Right hindlimb (tissue), 1 donor: ENCODE measurements at regions not wholly inside any gene's neighbourhood (a gene's known extent, or its start where the extent isn't known, plus 50 kb on each side); places are given as distances from the start of the nearest gene placed in this dataset.
A peak's percentile ranks its signal among the peaks of the same experiment; 100 is the strongest.
"Not testable (repeated sequence)": the region's sequence is repeated elsewhere in the genome, so short reads cannot be mapped to it uniquely, and the experiment has no call there.

Experiments used
- DNase-seq: peaks from one replicate; pipeline ENCODE4 v3.0.0-alpha.2; 2018

DNA sequence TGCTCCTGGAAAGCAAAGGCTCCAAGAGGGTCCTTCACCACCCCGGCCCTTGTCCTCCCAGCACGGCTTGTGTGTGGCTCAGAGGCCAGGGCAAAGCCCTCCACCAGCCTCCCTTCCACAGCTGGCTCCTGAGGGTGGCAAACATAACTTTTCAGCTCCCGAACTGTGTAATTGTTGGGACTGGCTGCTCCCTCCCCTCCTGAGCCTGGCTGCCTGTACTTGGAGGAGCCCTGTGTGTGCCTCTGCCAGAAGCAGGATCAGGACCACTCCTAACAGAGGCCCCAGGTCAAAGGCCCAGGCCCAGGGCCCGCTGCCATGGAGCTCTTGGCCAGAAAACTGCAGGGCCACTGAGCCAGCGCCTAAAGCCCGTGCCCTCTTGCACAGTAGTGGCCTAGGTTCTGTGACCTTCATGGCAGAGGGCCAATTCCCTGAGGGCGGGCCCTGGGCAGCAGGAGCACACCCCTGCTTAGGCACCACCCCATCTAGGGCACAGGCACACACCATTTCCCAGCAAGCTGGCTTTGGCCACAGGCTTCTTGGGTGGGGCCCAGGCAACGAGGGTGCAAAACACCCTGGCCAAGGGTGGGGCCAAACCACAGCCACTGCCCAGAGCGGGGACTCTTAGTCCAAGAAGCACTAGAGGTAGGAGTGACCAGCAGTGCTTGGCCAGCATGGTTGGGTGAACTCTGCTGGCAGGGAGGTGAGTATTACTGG is 201.2 kb downstream of the TBC1D2B start:
- DNase-seq, result peak; percentile 60

DNA sequence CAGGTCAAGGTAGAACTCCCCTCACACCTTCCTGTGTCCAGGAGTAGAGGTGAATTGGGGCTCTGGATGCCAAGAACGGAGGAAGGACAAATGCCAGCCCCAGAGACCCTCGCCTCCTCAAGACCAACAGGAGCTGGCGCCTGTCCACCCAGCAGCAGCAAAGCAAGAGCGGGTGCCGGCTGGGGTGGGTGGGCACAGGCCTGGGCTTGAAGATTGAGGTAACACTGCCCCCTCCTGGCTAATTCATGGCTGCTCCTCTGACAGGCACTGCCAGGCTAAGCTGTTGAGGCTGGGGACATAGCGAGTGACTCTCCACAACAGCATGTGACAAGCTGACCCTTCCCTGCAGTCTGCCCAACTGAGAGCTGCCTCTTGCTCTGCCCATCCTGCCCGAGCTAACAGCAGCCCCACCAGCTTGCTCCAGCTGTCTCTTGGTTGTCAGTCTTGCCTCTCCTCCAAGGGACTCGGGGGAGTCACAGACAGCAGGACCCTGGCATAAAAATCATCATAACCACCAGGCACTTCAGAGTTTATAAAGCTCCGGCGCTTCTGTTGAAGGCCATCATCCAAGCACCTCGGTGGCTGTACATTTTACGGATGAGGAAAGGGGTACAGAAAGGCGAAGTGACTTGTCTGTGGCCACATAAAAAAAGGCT is 202.3 kb downstream of the TBC1D2B start:
- peak; percentile 74 for DNase-seq

DNA sequence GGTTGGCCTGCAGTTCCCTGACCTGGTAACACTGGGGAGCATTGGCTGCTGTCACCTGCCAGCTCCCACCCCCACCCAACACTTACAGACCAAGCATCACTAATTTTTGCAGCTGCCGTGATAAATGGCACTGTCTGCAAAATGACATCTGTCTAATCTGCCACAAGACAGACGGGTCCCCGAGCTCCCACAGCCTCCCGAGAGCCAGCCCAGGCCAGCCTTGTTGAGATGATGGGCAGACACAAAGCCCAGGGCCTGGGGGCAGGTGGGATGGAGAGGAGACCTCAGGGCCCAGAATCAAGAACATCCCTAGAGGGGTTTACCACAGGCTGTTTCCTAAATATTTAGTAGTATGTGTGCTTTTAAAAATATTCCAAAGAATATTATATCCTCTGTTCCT is 203.4 kb downstream of the TBC1D2B start:
- no peak for DNase-seq

DNA sequence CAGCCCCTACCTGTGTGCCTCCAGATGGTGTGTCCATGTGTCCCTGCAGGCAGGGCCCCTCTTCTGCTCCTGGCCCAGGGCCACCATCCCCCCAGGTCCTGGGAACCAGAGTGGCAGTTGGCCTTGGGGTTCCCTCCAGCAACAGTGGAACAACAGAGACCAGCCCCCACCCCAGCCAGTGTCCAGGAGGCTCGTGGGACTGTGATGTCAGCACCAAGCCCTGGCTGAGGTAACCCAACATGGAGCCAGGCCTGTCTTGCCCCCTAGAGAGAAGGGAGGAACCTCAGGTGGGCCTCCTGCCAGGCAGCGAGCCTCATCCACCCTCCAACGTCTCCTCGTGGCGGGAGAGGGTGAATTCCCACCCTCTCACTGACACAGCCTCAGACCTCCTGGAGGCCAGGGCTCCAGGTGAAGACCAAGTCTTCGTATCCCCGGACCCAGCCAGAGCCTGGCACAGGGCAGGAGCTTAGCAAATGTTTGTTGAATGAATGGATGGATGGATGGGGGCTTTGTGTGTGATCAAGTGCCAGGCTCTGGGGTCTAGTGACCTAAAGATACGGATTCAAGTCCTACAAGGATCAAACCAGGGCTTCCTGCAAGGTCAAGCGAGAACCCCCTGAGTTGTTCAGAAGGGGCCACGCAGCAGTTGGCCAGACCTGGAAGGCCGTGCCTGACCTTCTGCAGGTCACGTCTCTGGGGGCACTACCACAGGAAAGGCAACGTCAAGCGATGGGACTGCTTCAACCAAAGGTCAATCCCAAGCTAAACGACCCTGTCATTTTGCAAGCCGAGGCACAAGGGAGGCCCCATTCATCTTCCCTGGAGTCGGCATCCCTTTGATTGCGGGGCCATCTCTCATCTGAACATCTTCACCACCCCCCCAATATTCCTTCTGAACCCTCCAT is 204.7 kb downstream of the TBC1D2B start:
- not testable (repeated sequence) for DNase-seq

DNA sequence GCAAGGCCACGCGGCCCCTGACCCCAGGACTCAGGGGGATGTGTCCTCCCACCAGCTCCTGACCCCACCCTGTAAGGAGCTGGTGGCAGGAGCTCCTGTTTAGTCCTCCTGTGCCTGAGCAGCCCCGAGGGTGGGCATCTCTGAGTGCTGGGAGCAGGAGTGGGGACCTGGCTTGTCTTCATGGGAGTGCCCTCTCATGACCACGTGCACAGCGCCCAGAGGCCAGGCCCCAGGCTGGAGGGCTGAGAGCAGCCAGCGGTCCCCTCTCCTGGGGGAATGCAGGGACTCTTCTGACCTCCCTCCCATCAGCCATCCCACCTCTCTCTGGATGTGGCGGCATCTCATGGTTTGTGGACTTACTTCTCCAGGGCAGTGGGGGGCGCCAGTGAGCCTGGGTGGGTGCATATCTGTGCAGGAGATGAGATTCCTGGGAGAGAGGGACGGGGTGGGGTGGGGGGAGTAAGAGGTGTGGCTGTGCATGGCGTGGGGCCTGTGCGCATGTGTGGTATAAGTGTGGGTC is 205.6 kb downstream of the TBC1D2B start:
- DNase-seq, result peak; percentile 15

DNA sequence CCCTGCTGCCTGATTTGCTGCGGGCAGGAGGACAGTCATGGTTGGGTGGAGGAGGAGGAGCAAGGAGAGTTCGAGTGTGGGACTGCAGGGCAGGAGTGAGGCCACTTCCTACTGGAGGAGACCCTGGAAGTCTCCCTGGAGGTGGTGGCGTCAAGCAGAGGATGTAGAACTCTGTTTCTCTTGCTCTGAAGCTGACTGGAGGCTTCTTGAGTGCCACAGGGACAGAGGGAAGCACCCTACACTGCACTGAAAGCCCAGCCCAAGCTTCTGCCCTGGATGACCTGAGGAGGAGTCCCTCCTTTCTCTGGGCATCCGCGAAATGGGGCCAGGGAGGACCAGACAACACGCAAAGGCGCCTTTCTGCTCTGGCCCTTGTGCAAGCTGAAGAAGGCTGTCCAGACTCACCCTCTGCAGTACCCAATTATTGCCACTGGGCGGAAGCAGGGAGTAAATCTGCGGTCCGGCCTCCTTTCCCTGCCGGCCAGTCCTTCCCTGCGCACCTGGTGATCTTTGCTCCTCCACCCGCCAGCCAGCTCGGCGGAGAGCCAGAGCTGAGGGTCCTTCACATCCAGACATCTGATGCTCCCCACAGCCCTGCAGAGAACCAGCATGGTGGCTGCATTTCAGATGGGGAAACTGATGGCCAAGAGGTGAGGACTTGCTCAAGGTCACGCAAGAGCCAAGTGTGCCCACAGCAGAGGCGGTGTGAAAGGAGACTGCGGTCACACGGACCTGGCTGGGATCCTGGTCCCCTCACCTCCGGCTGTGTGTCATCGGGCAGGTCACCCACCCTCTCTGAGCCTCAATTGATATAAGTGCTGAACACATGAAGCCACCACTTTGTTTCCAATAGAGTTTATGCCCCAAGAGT is 207.1 kb downstream of the TBC1D2B start:
- peak; percentile 71 for DNase-seq

DNA sequence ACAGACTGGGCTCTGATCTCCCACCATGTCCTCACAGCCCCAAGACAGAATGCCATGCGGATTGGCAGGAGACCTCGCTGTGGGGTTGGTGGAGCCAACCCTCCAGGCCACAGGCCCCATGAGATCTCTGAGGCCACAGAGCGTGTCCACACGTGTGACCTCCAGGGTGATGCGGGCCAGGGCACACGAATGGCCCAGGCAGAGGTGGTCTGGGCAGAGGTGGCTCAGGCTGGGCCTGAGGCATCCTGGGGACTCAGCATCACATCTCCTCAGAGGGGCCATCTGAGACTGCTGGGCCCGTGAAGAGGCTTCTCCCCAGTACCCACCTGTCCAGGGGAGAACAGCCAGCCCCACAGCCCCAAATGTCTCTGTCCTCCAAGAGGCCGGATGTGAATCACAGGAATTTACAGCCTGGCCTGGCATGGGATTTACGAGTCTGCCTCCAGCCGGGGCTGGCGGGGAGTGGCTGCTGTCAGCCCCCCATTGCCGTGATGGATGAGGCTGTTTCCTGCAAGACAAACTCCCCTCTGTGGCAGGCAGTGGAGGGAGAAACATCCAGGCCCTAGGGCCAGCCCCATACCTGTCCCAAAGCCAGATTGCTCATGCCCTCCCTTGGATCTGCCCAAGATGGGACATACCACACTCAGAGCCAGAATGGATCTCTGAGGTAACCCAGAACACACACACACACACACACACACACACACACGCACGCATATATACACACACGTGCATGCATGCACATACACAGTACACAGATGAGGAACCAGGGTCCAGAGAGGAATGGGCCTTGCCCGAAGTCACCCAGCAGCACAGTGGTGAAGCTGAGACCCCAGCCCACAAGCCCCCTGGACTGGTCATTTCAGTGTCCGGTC is 208.3 kb downstream of the TBC1D2B start:
- peak; percentile 39 for DNase-seq

DNA sequence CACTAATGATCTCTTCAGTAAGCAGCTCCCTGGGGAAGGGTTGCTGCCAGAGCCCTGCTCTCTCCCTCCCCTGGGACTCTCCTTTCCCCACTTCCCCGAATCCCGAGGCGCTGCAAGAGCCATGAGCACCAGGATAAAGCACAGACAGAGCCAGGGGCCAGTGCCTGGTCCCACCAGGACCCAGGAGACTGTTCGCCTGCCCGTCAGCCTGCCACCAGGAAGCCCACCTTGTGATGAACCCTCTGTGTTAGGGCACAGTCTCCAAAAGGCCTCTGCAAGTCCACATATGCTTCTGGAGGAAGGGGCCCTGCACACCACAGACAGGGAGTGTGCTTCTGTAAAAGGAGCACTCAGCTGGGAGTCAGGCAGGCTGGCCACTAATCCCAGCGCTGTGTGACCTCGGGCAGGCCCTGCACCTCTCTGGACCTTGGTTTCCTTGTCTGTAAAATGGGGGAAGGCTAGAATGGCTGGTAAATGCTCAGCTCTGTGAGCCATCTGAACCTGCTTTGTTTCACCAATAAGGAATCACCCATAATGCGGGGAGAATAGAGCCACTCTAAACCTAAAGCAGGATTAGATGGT is 209.4 kb downstream of the TBC1D2B start:
- DNase-seq, result peak; percentile 10

DNA sequence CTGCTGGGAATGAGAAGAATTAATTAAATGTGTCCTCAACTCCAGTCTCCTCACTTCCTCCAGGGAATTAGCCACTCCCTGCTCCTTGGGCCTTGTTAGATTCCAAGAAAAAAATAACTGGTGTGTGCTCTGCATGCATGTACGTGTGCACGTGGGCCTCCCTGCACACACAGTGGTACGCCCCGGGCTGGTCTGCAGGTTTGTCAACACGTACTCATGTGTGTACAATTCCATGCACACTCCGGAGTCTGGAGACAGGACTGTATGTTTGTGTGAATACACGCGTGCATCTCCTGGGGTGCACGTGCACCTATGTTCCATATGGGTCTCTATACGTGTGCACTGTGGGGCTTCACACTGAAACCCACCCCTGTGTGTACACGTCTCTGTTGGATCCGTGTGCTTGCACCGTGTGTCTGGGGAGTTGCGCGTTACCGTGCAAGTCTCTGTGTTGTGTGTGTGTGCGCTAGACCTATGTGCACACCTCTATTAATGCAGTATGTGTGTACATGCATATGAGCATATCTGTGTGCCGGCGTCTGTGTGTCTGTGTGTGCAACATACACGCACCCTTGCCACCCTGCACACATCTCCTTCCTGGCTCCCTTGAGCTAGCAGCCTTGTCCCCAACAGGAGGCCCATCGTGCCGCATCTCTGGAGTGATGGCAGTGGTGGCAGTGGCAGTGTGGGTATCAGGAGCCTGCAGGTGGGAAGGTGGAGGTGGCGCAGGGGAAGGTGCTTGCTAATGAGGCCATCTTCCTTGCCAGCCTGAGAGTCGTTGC is 210.1 kb downstream of the TBC1D2B start:
- DNase-seq, result no peak

DNA sequence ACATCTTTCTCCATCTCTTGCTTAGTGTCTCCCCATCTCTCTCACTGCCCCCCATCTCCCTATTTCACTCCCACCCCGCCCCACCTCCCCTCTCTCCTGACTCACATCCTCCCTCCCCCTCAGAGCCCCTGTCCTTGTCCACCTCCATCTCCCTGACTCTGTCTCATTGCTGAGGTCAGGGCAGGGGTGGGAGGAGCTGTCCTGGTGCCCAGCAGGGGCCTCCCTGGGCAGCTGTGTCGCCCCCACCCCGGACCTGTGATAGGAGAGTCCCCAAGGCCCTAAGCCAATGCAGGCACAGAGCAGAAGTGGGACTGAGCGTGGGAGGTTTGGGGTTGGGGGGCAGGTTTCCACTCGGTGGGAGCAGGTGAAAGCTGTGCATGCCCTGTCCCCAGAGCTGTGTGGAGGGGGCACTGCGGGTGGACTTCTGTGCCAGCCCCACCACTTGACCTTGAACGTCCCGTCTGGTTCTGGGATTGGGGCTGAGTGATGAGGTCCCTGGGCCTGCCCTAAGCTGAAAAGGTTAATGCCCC is 210.8 kb downstream of the TBC1D2B start:
- no peak for DNase-seq

DNA sequence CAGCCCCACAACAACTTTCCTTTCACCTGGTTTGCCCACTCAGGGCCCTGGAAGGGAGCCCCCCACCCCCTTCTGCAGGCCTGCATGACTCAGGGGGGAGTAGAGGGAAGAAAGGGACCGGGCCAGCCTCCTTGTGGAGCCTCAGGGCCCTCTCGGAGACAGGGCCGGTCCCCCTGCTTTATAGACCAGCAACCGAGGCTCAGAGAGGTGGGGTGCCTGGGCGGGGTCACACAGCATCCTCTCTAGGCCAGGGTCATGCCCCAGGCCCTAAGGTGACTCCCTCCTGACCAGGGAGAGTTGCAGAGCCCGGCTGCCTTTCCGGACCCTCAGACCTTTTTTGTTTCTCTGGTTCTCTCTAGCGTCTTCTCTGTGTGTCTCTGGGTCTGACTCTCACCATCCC is 211.3 kb downstream of the TBC1D2B start:
- DNase-seq, result no peak

DNA sequence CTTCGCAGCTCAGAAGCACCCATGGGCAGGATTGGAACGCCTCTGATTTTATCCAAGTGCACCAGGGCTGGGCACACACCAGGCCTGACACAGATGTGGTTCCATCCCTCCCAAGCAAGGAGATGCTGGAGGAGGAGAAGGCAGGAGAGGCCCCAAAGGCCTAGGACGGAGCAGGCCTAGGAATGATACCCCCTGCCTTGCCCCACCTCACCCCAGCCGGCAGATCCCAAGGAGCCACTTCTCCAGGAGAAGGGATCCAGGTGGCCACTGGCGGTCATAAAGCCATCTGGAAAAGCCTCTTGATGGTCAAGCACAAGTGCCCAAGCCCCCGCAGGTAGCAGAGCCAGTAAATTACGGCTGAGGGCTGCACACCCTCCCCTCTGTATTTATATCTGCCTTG is 211.8 kb downstream of the TBC1D2B start:
- peak; percentile 14 for DNase-seq

DNA sequence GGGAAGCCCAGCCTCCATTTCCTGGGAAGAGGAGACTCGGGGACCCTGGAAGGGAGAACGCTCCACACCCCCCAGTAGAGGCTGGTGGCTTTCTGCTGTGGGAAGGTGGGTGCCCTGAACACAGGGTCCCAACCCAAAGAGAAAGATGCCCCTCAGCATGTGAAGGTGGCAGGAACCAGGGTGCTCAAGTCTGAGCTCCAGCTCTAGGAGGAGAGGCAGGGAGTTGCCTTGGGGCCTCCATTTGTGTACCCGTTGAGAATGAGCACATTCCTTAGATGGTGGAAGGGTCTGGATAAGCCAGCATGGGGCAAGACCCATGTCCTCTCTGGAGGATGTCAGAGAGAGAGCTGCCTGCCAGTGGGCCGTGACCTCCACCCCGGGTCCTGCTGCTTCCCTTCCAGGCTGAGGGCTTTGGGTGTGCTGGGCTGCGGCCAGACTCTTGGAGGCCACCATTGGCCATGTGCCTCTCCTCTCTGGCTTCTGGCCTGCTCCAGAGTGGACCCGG is 212.4 kb downstream of the TBC1D2B start:
- no peak for DNase-seq

DNA sequence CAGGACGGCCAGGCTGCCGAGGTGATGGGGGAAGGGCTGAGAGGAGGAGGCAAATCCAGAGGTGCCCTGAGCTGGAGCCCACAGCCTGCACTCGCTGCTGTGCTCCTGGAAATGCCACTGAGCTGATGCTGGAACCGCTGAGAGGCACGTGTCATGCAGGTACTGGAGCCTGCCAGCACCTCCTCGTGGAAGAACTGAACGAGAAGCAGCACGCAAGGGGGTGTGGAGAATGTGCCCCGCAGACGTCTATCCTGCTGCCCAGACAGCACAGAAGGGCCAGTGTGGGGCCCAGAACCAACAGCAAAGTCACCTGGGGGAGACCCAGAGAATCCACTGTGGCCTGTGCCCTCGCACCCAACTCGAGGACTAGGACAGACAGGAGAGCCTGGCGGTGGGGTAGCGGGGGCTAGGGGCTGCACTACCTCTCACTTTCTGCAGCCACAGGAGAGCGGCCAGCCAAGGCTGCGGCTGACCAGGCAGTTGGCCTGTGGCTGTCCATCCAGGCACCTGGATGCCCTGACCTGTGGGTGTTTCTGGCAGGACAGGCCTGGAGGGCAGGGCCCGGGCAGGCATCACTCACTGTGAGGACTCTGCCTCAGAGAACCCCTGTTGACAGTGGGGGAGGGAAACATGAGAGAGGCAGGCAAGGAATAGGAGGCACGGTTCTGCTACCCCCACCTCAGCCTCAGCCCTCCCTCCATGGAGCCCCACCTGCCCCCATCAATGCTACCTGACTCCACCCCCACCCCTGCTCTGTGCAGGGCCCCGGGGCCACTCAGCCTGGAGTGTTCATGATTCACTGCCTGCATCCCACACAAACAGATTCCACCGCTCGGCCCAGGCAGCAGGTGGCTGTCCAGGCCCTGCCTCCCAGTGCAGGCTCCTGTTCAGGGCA is 213.1 kb downstream of the TBC1D2B start:
- DNase-seq, result peak; percentile 9

DNA sequence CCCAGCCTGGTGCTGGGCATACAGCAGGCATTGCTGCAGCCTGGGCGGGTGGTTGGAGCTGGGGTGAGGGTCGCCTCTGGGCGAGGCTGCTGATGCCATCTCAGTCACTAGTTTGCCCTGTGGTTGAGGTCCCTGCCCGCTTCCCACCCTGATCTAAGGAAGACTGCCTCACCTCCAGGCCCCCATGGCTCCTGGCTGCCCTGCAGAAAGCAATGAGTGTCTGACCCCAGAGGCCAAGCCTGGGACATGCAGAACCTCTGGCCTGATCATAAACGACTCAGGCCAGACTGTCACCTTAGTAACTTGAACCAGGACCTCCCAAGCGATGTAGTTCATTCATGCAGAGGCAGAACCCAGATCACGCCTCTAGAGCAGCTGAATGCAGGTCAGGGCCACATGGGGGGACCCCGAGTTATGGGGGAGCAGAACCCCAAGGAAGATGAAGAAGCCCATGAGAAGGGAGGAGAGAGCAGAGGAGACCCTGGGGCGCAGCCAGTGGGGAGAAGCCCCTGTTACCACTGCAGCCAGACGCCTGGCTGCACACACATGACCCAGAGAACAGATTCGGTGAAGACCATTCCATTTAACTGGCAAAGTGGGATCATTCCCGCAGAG is 213.9 kb downstream of the TBC1D2B start:
- peak; percentile 8 for DNase-seq

DNA sequence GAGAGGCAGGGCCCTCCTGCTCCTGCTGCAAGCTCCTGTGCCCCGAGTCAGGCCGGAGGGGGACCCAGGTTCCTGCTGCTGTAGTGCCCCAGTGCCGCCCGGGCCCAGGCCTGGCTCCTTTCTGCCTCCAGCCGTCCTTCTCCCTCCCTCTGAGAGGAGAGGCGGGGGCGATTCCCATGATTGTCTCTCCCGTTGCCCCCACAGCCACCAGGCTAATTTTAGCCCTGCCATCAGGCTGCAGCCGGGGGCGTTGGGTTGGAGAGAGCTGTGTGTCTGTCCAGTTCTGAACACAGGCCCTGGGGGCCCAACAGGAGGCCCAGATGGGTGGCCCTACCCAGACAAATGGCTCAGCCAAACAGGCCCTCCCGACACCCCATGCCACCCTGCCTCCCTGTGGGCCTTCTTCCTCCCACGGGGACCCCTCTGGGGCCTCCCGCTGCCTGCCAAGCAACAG is 214.8 kb downstream of the TBC1D2B start:
- peak; percentile 15 for DNase-seq

DNA sequence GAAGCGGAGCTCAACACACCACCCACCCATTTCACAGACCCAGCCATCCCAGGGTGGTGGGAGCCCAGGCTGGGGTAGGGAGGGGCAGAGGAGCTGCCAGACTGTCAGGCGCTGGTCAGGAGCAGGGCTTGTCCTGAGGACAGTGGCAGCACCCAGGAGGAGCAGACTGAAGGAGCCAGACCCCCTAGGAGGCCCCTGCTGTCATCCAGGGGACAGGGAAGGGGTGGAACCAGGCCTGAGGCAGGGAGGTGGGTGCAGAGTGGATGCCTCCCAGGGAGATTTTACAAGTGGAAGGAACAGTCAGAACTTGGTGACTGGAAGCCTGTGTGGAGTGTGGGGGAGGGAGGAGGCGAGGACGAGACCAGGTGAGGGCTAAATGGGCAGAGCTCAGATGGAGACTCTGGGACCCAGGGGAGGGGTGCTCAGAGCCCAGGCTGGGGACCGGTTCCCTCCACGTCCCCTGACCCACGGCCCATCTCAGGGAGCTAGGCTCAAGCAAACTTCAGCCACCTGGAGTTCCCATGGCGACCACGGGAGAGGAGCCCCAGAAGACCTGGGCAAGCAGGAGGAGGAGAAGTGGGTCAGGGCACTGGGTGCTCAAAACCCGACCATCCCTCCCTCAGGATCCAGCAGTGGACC is 215.4 kb downstream of the TBC1D2B start:
- DNase-seq, result peak; percentile 8
